A673 (cell line): ENCODE measurements at regions not wholly inside any gene's neighbourhood (a gene's known extent, or its start where the extent isn't known, plus 50 kb on each side); places are given as distances from the start of the nearest gene placed in this dataset.

ENCODE experiments used
- BruUV-seq: library from RNA; stranded (reverse); fragments of 400-500 nt; replicated peaks from 2 replicates; lab custom pipeline; 2021; lab: Mats Ljungman, UMichigan
- CTCF ChIA-PET: fragments of 300-600 bp; sonication (Branson Sonifier 250); formaldehyde crosslinking; loops from one replicate; lab custom pipeline; 2022; ENCODE audit warnings: antibody characterized with exemption; lab: Charles Lee
- POLR2A ChIA-PET: fragments of 300-600 bp; sonication (Branson Sonifier 250); formaldehyde crosslinking; loops from one replicate; lab custom pipeline; 2022; ENCODE audit warnings: antibody characterized with exemption; ENCODE audit not compliant: low non-redundant PET; lab: Charles Lee
- DNase-seq: peaks from one replicate; pipeline ENCODE4 v3.0.0-alpha.2; 2015; ENCODE audit warnings: low spot score
- H3K27ac ChIP-seq: fragments of 200-600 bp; sonication (generic); 2 replicates; pipeline ENCODE4 v1.5.1; 2016; ENCODE audit warnings: mixed run types, low read depth, mild to moderate bottlenecking, mixed read lengths, antibody characterized with exemption, low read length; ENCODE audit not compliant: poor library complexity, severe bottlenecking
- H3K27me3 ChIP-seq: fragments of 200-600 bp; sonication (generic); replicated peaks from 2 replicates; pipeline ENCODE4 v1.6.1; 2017; ENCODE audit warnings: mixed run types, low read depth, mild to moderate bottlenecking, mixed read lengths, antibody characterized with exemption, low read length; ENCODE audit not compliant: insufficient read depth, poor library complexity
- H3K36me3 ChIP-seq: fragments of 200-600 bp; sonication (generic); 2 replicates; pipeline ENCODE4 v1.6.1; 2016; ENCODE audit warnings: mixed run types, mild to moderate bottlenecking, mixed read lengths, antibody characterized with exemption, low read length; ENCODE audit not compliant: insufficient read depth, poor library complexity, severe bottlenecking
- H3K4me1 ChIP-seq: fragments of 200-600 bp; sonication (generic); 2 replicates; pipeline ENCODE4 v1.6.1; 2017; ENCODE audit warnings: mixed run types, mild to moderate bottlenecking, mixed read lengths, antibody characterized with exemption, low read length; ENCODE audit not compliant: insufficient read depth, poor library complexity, severe bottlenecking
- H3K4me3 ChIP-seq: fragments of 200-600 bp; sonication (generic); 2 replicates; pipeline ENCODE4 v1.5.1; 2016; ENCODE audit warnings: low read depth, mixed run types, mild to moderate bottlenecking, mixed read lengths, low read length; ENCODE audit not compliant: poor library complexity, severe bottlenecking
- H3K9me3 ChIP-seq: fragments of 200-600 bp; sonication (generic); 2 replicates; pipeline ENCODE4 v1.6.1; 2016; ENCODE audit warnings: mixed run types, low read depth, mild to moderate bottlenecking, mixed read lengths, antibody characterized with exemption, low read length; ENCODE audit not compliant: poor library complexity, severe bottlenecking
- CTCF ChIP-seq: fragments of 300-800, 200-600 bp; sonication (generic); conservative IDR thresholded peaks from 2 replicates; pipeline ENCODE4 v1.5.1; 2017; ENCODE audit warnings: low read depth, mild to moderate bottlenecking, antibody characterized with exemption, low read length, moderate library complexity, mixed read lengths
- EZH2 ChIP-seq: fragments of 200-600 bp; sonication (generic); IDR thresholded peaks from 2 replicates; pipeline ENCODE4 v1.6.1; 2017; ENCODE audit warnings: borderline replicate concordance, low read depth, mild to moderate bottlenecking, mixed read lengths, antibody characterized with exemption, low read length; ENCODE audit not compliant: poor library complexity, severe bottlenecking
- intact Hi-C: fragments of 100-400 bp; cut with micrococcal nuclease; formaldehyde crosslinking; loops from one replicate; pipeline ENCODE4 v1.10.0; 2022; ENCODE audit not compliant: unreplicated experiment

GRCh38 chr10:10677479-10677878 lies 340.2 kb upstream of the CELF2 start:
- Histone ChIP-seq H3K27me3 (peaks cover 7% of the 10 kb centered on the region), H3K27ac (no peak overlapping the region), H3K4me3 (no peak overlapping the region), H3K4me1 (no peaks in the 10 kb centered on the region), H3K36me3 (no peaks in the 10 kb centered on the region), H3K9me3 (no peaks in the 10 kb centered on the region)
- peak; percentile 44 for DNase-seq
- intact Hi-C loops = loop anchor here (1.0 kb wide), 1 partner anchor 1334 kb away; no protein-coding TSS in a partner anchor
- ChIA-PET POLR2A (no interaction called here), CTCF (interaction anchor here (0.8 to 0.9 kb wide), 2 partner anchors 1335 kb away, joined by 3 read pairs; no protein-coding TSS in a partner anchor)
- no TSS peak for BruUV-seq
- TF ChIP-seq EZH2 = no peak
- peak; percentile 38 for TF ChIP-seq CTCF

- no peak overlapping the region for H3K4me3 ChIP-seq
- H3K27me3 ChIP-seq = peaks cover 32% of the 10 kb centered on the region
- H3K36me3 ChIP-seq = no peaks in the 10 kb centered on the region
- intact Hi-C loops = no loop called here
- DNase-seq = no peak
- no peaks in the 10 kb centered on the region for H3K4me1 ChIP-seq
- TF ChIP-seq CTCF = no peak
- no peak for TF ChIP-seq EZH2
- BruUV-seq = no TSS peak
- POLR2A ChIA-PET = no interaction called here
- CTCF ChIA-PET = no interaction called here
- no peaks in the 10 kb centered on the region for H3K9me3 ChIP-seq
- H3K27ac ChIP-seq = no peak overlapping the region
Observed at GRCh38 chr10:10680496-10680895, 337.2 kb upstream of the CELF2 start.

GRCh38 chr10:10684972-10685371 lies 332.7 kb upstream of the CELF2 start:
- no peaks in the 10 kb centered on the region for H3K36me3 ChIP-seq
- H3K4me1 ChIP-seq = no peaks in the 10 kb centered on the region
- no peak overlapping the region for H3K27ac ChIP-seq
- ChIA-PET CTCF (no interaction called here), POLR2A (no interaction called here)
- no peaks in the 10 kb centered on the region for H3K9me3 ChIP-seq
- TF ChIP-seq EZH2 (no peak), CTCF (no peak)
- peaks cover 26% of the 10 kb centered on the region for H3K27me3 ChIP-seq
- BruUV-seq = no TSS peak
- no peak for DNase-seq
- intact Hi-C loops = no loop called here
- no peak overlapping the region for H3K4me3 ChIP-seq
